ENCODE measurements at regions not wholly inside any gene's neighbourhood (a gene's known extent, or its start where the extent isn't known, plus 50 kb on each side); places are given as distances from the start of the nearest gene placed in this dataset.

DNA sequence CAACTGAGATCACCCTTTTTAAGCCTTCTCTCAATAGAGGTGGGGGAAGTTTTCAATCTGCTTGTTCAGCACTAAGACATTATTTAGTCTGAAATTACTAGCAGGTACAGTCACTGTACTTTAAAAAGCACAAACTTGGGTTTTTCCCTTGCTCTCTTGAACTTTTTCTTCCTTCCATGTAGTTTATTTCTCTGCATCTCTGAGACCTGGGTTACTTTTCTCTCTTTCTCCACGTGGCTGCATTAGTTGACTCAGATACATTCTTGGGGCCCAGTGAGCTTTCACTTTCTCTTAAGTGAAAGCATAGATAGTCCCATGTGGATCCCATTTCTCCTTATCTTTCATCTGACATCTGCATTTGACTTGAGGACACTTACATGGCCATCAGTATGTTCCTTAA lies 433.9 kb upstream of the MAP3K7 start:
- H3K4me3 ChIP-seq (ENCODE audit: low read depth, low read length) = no peak overlapping the region
- TF ChIP-seq, protein P1, sequence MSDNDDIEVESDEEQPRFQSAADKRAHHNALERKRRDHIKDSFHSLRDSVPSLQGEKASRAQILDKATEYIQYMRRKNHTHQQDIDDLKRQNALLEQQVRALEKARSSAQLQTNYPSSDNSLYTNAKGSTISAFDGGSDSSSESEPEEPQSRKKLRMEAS (IDR thresholded peaks at IDR 0.05; ENCODE audit: low read depth, low read length) = no peak
- TF ChIP-seq MYC (IDR thresholded peaks at IDR 0.05; ENCODE audit: low read depth, low read length) (no peak), POLR2A (IDR thresholded peaks at IDR 0.05; ENCODE audit: extremely low read depth, insufficient read length) (no peak)
- TF ChIP-seq, protein P2, sequence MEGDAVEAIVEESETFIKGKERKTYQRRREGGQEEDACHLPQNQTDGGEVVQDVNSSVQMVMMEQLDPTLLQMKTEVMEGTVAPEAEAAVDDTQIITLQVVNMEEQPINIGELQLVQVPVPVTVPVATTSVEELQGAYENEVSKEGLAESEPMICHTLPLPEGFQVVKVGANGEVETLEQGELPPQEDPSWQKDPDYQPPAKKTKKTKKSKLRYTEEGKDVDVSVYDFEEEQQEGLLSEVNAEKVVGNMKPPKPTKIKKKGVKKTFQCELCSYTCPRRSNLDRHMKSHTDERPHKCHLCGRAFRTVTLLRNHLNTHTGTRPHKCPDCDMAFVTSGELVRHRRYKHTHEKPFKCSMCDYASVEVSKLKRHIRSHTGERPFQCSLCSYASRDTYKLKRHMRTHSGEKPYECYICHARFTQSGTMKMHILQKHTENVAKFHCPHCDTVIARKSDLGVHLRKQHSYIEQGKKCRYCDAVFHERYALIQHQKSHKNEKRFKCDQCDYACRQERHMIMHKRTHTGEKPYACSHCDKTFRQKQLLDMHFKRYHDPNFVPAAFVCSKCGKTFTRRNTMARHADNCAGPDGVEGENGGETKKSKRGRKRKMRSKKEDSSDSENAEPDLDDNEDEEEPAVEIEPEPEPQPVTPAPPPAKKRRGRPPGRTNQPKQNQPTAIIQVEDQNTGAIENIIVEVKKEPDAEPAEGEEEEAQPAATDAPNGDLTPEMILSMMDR (IDR thresholded peaks at IDR 0.05; ENCODE audit: low read depth, low read length) = no peak
- DNase-seq (ENCODE audit: low read depth) = no peak

DNA sequence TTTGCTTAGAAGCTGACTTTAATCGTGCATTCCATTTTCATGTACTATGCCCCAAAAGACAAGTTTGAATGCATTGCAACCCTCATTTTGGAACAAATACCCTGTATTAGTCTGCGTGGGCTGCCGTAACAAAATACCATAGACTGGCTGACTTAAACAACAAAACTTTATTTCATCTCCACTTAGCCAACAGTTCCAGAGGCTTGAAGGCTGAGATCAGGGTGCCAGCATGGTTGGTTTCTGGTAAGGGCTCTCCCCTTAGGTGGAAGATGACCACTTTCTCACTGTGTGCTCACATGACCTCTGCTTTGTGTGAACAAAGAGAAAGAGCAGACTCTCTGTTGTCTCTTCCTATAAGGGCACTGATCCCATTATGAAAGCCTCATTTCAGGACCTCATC lies 431.7 kb upstream of the MAP3K7 start:
- no peak for DNase-seq (ENCODE audit: low read depth)
- H3K4me3 ChIP-seq (ENCODE audit: low read depth, low read length) = no peak overlapping the region
- TF ChIP-seq POLR2A (IDR thresholded peaks at IDR 0.05; ENCODE audit: extremely low read depth, insufficient read length) (no peak), MYC (IDR thresholded peaks at IDR 0.05; ENCODE audit: low read depth, low read length) (no peak)
- TF ChIP-seq, protein P2 (IDR thresholded peaks at IDR 0.05; ENCODE audit: low read depth, low read length) = no peak
- TF ChIP-seq, protein P1 (IDR thresholded peaks at IDR 0.05; ENCODE audit: low read depth, low read length) = no peak

DNA sequence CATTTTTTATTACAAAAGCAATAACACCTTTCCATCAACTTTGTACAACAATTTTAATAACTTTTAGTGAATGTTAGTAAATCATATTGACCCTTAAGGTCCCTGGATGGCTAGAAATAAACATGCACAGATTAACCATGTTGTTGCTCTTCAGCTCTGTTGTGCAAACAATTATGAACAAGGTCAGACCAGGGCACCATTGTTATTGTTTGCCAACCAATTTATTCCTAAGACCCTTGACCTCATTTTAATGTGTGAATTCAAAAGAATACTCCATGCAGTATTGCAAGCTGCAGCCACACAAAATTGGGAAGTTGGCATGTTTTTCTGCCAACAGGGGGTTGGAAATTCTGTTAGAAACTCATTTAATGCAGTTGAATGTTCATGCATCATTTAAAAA lies 426.6 kb upstream of the MAP3K7 start:
- TF ChIP-seq, protein P2 (IDR thresholded peaks at IDR 0.05; ENCODE audit: low read depth, low read length) = no peak
- TF ChIP-seq, protein P1 (IDR thresholded peaks at IDR 0.05; ENCODE audit: low read depth, low read length) = no peak
- no peak for TF ChIP-seq MYC (IDR thresholded peaks at IDR 0.05; ENCODE audit: low read depth, low read length)
- no peak for TF ChIP-seq POLR2A (IDR thresholded peaks at IDR 0.05; ENCODE audit: extremely low read depth, insufficient read length)
- no peak for DNase-seq (ENCODE audit: low read depth)

DNA sequence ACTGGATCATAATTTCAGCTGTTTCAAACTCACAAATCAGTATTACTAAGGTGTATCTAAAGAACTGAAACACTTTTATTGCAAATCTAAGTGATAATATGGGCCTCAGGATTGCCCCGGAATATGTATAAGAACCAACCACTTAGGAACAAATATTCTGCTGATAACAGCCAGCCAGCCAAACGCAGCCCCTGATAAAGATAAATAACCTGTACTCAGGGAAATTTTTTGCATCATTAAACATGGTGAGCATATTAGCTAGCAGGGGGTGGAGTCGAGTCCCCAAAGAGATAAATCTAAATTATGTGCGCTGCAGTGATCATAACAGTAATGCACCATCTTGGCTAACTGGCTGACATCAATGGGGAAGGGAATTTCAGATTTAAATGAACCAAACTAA lies 410.2 kb upstream of the MAP3K7 start:
- TF ChIP-seq, protein P2 (IDR thresholded peaks at IDR 0.05; ENCODE audit: low read depth, low read length) = no peak
- TF ChIP-seq POLR2A (IDR thresholded peaks at IDR 0.05; ENCODE audit: extremely low read depth, insufficient read length) (no peak), MYC (IDR thresholded peaks at IDR 0.05; ENCODE audit: low read depth, low read length) (no peak)
- TF ChIP-seq, protein P1 (IDR thresholded peaks at IDR 0.05; ENCODE audit: low read depth, low read length) = no peak
- no peak overlapping the region for H3K4me3 ChIP-seq (ENCODE audit: low read depth, low read length)
- no peak for DNase-seq (ENCODE audit: low read depth)

More for the DNA sequence above, 426.6 kb upstream of the MAP3K7 start:
- no peak overlapping the region for H3K4me3 ChIP-seq (ENCODE audit: low read depth, low read length)

DNA sequence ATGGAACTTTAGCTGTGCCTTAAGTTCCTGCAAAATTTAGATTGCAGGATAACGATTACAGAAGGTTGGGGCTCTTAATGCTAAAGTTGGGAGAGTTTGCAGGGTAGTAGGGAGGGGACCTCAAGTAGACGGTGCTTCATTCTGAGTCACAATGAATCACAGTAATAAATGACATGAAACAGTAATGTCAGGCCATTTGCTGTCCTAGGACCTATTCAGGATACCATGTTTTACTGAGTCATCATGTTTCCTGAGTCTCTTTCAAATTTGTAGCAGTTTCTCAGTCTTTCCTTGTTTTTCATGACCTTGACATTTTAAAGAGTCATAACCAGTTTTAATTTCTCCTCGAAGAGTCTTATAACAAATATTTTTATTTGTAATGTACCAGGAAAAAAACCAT lies 406.9 kb upstream of the MAP3K7 start:
- H3K4me3 ChIP-seq (ENCODE audit: low read depth, low read length) = no peak overlapping the region
- TF ChIP-seq, protein P1 (IDR thresholded peaks at IDR 0.05; ENCODE audit: low read depth, low read length) = no peak
- TF ChIP-seq, protein P2 (IDR thresholded peaks at IDR 0.05; ENCODE audit: low read depth, low read length) = no peak
- no peak for TF ChIP-seq MYC (IDR thresholded peaks at IDR 0.05; ENCODE audit: low read depth, low read length)
- no peak for DNase-seq (ENCODE audit: low read depth)

DNA sequence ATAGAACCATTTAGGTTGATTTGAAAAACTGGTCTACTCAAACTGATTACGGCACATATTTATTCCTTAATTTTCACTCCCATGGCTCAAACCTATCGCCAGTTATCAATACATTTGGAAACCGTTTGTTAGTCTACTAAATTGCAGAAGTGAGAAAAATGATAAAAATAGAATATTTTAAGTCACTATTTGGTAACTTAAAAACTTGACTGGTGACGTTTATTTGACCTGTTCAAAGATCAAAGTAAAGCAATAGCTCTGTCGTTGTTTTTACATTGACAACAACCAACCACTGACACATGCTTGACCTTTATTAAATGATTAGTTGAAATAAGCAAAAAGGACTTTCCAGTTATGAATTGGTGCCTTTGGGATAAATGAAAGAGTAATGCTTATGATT lies 402.9 kb upstream of the MAP3K7 start:
- H3K4me3 ChIP-seq (ENCODE audit: low read depth, low read length) = no peak overlapping the region
- no peak for DNase-seq (ENCODE audit: low read depth)
- no peak for TF ChIP-seq POLR2A (IDR thresholded peaks at IDR 0.05; ENCODE audit: extremely low read depth, insufficient read length)
- TF ChIP-seq, protein P2 (IDR thresholded peaks at IDR 0.05; ENCODE audit: low read depth, low read length) = no peak
- TF ChIP-seq MYC (IDR thresholded peaks at IDR 0.05; ENCODE audit: low read depth, low read length) = no peak
- TF ChIP-seq, protein P1 (IDR thresholded peaks at IDR 0.05; ENCODE audit: low read depth, low read length) = no peak
